ENCODE measurements at regions not wholly inside any gene's neighbourhood (a gene's known extent, or its start where the extent isn't known, plus 50 kb on each side); places are given as distances from the start of the nearest gene placed in this dataset.

DNA sequence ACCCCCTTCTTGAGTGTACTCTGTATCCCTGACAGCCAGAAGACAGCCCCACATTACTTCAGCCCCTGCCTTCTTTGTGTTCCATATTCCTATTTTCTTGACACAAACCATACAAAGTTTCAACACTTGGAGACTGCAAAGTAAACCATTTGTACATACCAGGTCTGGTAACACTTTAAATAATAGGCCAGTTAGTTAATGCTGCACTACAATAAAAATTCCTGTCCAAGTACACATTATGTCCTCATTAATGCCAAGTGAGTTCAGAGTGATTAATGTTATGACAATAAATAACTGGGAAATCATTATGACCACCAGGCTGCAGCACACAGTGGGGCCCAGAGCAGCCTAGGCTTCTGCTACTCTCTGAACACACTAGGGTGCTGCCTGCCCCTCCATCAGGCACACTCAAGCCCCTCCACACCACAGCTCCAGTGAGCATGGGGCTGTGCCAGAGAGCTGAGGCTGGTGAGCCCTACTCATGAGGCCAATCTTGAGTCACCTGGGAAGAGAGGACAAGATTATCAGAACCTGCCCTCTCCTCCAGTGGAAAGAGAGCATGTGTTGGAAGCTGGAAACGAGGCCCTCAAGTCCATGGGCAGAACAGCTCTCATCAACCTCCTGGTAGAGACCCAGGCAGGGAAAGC is 138.7 kb downstream of the TTC32 start:
- no peak for TF ChIP-seq POLR2A (IDR thresholded peaks at IDR 0.05)
- TF ChIP-seq, protein P1, sequence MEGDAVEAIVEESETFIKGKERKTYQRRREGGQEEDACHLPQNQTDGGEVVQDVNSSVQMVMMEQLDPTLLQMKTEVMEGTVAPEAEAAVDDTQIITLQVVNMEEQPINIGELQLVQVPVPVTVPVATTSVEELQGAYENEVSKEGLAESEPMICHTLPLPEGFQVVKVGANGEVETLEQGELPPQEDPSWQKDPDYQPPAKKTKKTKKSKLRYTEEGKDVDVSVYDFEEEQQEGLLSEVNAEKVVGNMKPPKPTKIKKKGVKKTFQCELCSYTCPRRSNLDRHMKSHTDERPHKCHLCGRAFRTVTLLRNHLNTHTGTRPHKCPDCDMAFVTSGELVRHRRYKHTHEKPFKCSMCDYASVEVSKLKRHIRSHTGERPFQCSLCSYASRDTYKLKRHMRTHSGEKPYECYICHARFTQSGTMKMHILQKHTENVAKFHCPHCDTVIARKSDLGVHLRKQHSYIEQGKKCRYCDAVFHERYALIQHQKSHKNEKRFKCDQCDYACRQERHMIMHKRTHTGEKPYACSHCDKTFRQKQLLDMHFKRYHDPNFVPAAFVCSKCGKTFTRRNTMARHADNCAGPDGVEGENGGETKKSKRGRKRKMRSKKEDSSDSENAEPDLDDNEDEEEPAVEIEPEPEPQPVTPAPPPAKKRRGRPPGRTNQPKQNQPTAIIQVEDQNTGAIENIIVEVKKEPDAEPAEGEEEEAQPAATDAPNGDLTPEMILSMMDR (IDR thresholded peaks at IDR 0.05), result no peak
